ENCODE measurements at regions not wholly inside any gene's neighbourhood (a gene's known extent, or its start where the extent isn't known, plus 50 kb on each side); places are given as distances from the start of the nearest gene placed in this dataset.

GRCh38 chr2:104563398-104563996 is 290.4 kb upstream of the POU3F3 start:
- TF ChIP-seq CTCF (IDR thresholded peaks at IDR 0.05): no peak
- Histone ChIP-seq H3K27me3 (ENCODE audit: low read depth) (no peaks in the 10 kb centered on the region), H3K9me3 (no peaks in the 10 kb centered on the region), H3K4me3 (no peak overlapping the region), H3K27ac (no peak overlapping the region), H3K36me3 (no peaks in the 10 kb centered on the region), H3K4me1 (no peaks in the 10 kb centered on the region)
- no peak for DNase-seq
- no peak for ATAC-seq
- intact Hi-C loops (cut with DNase I): no loop called here

GRCh38 chr2:104568247-104568646 is 285.7 kb upstream of the POU3F3 start:
- no peak for TF ChIP-seq CTCF (IDR thresholded peaks at IDR 0.05)
- no peak overlapping the region for H3K4me3 ChIP-seq
- H3K9me3 ChIP-seq: no peaks in the 10 kb centered on the region
- no peaks in the 10 kb centered on the region for H3K36me3 ChIP-seq
- no peak overlapping the region for H3K27ac ChIP-seq
- no peaks in the 10 kb centered on the region for H3K27me3 ChIP-seq (ENCODE audit: low read depth)
- H3K4me1 ChIP-seq: no peaks in the 10 kb centered on the region
- ATAC-seq: no peak
- no peak for DNase-seq
- intact Hi-C loops (cut with DNase I): no loop called here

GRCh38 chr2:104570259-104570658 is 283.7 kb upstream of the POU3F3 start:
- DNase-seq (no peak), ATAC-seq (no peak)
- Histone ChIP-seq H3K27ac (no peak overlapping the region), H3K27me3 (ENCODE audit: low read depth) (no peaks in the 10 kb centered on the region), H3K4me3 (no peak overlapping the region), H3K36me3 (no peaks in the 10 kb centered on the region), H3K4me1 (no peaks in the 10 kb centered on the region), H3K9me3 (no peaks in the 10 kb centered on the region)
- intact Hi-C loops (cut with DNase I): no loop called here
- no peak for TF ChIP-seq CTCF (IDR thresholded peaks at IDR 0.05)

- Histone ChIP-seq H3K4me3 (no peak overlapping the region), H3K27me3 (ENCODE audit: low read depth) (no peaks in the 10 kb centered on the region), H3K27ac (no peak overlapping the region), H3K9me3 (no peaks in the 10 kb centered on the region), H3K36me3 (no peaks in the 10 kb centered on the region), H3K4me1 (no peaks in the 10 kb centered on the region)
- no peak for TF ChIP-seq CTCF (IDR thresholded peaks at IDR 0.05)
- peak; percentile 77 to 87 for ATAC-seq
- no peak for DNase-seq
- intact Hi-C loops (cut with DNase I): no loop called here
Measured at GRCh38 chr2:104572834-104573233, 281.1 kb upstream of the POU3F3 start.

- Histone ChIP-seq H3K4me1 (no peaks in the 10 kb centered on the region), H3K27me3 (ENCODE audit: low read depth) (no peaks in the 10 kb centered on the region), H3K4me3 (no peak overlapping the region), H3K9me3 (no peaks in the 10 kb centered on the region), H3K27ac (no peak overlapping the region), H3K36me3 (no peaks in the 10 kb centered on the region)
- no peak for TF ChIP-seq CTCF (IDR thresholded peaks at IDR 0.05)
- intact Hi-C loops (cut with DNase I): no loop called here
- peak in 1 of 2 donors; percentile 18 for ATAC-seq
- no peak for DNase-seq
Measured at GRCh38 chr2:104574367-104574766, 279.5 kb upstream of the POU3F3 start.

GRCh38 chr2:104577143-104577542 is 276.8 kb upstream of the POU3F3 start:
- no peaks in the 10 kb centered on the region for H3K27me3 ChIP-seq (ENCODE audit: low read depth)
- DNase-seq: no peak
- intact Hi-C loops (cut with DNase I): no loop called here
- no peak overlapping the region for H3K4me3 ChIP-seq
- no peaks in the 10 kb centered on the region for H3K36me3 ChIP-seq
- no peak for TF ChIP-seq CTCF (IDR thresholded peaks at IDR 0.05)
- H3K4me1 ChIP-seq: no peaks in the 10 kb centered on the region
- no peak for ATAC-seq
- H3K27ac ChIP-seq: no peak overlapping the region
- no peaks in the 10 kb centered on the region for H3K9me3 ChIP-seq
